ENCODE measurements at regions not wholly inside any gene's neighbourhood (a gene's known extent, or its start where the extent isn't known, plus 50 kb on each side); places are given as distances from the start of the nearest gene placed in this dataset.

DNA sequence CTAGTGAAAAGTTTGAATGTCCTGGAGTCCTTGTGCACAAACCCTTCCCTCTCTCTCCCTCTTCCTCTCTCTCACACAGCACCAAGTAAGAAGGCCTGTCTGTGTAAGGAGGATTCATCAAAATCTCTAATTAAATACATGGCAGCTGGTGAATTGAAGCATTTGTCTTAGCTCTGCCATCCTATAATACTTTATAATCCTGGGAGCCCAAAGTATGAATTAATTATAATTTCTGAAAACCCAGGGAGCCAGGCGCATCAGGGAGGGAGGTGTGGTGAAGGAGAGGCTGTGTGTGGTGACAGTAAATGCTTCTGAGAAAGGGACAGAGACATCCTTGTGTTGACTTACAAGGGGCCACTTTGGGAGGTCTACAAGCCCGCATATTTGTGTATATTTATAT is 691.4 kb upstream of the EEF2KMT start:
- Histone ChIP-seq H3K4me3 (ENCODE audit: low read depth, low read length) (no peak overlapping the region), H3K27me3 (ENCODE audit: control insufficient read depth, insufficient read depth, low read length) (no peaks in the 10 kb centered on the region), H3K36me3 (ENCODE audit: control insufficient read depth, insufficient read depth, low read length) (no peaks in the 10 kb centered on the region)
- ChIA-PET CTCF (no interaction called here), POLR2A (no interaction called here)
- TF ChIP-seq, protein P1, sequence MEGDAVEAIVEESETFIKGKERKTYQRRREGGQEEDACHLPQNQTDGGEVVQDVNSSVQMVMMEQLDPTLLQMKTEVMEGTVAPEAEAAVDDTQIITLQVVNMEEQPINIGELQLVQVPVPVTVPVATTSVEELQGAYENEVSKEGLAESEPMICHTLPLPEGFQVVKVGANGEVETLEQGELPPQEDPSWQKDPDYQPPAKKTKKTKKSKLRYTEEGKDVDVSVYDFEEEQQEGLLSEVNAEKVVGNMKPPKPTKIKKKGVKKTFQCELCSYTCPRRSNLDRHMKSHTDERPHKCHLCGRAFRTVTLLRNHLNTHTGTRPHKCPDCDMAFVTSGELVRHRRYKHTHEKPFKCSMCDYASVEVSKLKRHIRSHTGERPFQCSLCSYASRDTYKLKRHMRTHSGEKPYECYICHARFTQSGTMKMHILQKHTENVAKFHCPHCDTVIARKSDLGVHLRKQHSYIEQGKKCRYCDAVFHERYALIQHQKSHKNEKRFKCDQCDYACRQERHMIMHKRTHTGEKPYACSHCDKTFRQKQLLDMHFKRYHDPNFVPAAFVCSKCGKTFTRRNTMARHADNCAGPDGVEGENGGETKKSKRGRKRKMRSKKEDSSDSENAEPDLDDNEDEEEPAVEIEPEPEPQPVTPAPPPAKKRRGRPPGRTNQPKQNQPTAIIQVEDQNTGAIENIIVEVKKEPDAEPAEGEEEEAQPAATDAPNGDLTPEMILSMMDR (IDR thresholded peaks at IDR 0.05; ENCODE audit: insufficient read depth, low read depth, low read length), result no peak
- DNase-seq (ENCODE audit: low read depth), result no peak

DNA sequence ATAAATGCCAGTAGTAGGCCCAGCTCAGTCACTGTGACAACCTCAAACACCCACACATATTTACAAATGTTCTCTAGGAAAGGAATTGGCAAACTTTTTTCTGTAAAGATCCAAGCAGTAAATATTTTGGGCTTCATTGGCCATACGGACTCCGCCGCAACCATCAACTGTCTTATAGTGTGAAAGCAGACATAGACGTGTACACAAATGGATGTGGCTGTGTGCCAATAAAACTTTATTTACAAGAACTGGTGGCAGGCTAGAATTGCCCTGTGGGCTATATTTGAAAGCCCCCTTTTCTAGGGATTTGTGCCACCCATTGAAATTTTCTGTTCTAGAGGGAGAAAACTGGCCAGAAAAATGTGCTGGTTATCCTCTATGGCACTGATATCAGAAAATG is 683.8 kb upstream of the EEF2KMT start:
- Histone ChIP-seq H3K36me3 (ENCODE audit: control insufficient read depth, insufficient read depth, low read length) (no peaks in the 10 kb centered on the region), H3K4me3 (ENCODE audit: low read depth, low read length) (no peak overlapping the region), H3K27me3 (ENCODE audit: control insufficient read depth, insufficient read depth, low read length) (no peaks in the 10 kb centered on the region)
- TF ChIP-seq, protein P1 (IDR thresholded peaks at IDR 0.05; ENCODE audit: insufficient read depth, low read depth, low read length), result no peak
- ChIA-PET POLR2A (no interaction called here), CTCF (no interaction called here)
- DNase-seq (ENCODE audit: low read depth), result no peak

DNA sequence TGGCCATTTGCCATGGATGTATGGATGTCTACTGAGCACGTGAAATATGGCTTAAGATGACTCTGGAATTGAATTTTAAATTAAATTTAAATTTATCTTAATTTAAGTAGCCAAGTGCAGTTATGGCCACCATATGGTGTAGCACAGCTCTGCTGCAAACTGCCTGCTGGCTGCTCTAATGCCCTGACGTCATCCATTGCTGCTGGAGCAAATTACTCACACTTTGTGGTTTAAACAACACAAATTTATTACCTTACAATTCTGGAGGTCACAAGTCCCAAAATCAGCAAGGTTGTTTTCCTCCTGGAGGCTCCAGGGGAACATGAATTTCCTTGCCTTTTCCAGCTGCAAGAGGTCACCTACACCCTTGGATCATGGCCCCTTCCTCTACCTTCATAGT is 679.3 kb upstream of the EEF2KMT start:
- TF ChIP-seq, protein P1 (IDR thresholded peaks at IDR 0.05; ENCODE audit: insufficient read depth, low read depth, low read length), result no peak
- H3K4me3 ChIP-seq (ENCODE audit: low read depth, low read length), result no peak overlapping the region
- POLR2A ChIA-PET, result no interaction called here
- no peaks in the 10 kb centered on the region for H3K36me3 ChIP-seq (ENCODE audit: control insufficient read depth, insufficient read depth, low read length)
- H3K27me3 ChIP-seq (ENCODE audit: control insufficient read depth, insufficient read depth, low read length), result no peaks in the 10 kb centered on the region
- CTCF ChIA-PET, result no interaction called here
- DNase-seq (ENCODE audit: low read depth), result no peak

DNA sequence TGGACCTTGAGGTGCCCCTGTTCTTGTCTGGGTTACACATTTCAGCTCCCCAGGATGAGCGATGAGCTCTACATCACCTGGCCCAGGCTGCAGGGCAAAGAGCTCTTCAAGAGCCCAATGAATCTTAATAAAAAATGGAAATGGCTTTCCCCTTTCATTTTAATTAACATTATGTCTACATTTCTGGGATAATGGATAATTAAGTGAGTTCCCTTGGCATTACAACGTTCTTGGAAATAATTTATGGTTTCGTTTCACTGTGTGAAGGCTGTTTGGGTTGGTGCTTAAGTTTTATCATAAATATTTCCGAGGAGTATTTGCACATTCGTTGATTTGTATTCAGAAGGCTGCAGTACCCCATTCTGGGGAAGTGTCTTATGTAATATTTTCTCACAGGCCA is 678.3 kb upstream of the EEF2KMT start:
- Histone ChIP-seq H3K4me3 (ENCODE audit: low read depth, low read length) (no peak overlapping the region), H3K36me3 (ENCODE audit: control insufficient read depth, insufficient read depth, low read length) (no peaks in the 10 kb centered on the region), H3K27me3 (ENCODE audit: control insufficient read depth, insufficient read depth, low read length) (no peaks in the 10 kb centered on the region)
- DNase-seq (ENCODE audit: low read depth), result no peak
- CTCF ChIA-PET, result interaction anchor here (0.7 kb wide), 1 partner anchor 42 kb away, joined by 3 read pairs; no protein-coding TSS in a partner anchor
- TF ChIP-seq, protein P1 (IDR thresholded peaks at IDR 0.05; ENCODE audit: insufficient read depth, low read depth, low read length), result no peak
- POLR2A ChIA-PET, result no interaction called here

DNA sequence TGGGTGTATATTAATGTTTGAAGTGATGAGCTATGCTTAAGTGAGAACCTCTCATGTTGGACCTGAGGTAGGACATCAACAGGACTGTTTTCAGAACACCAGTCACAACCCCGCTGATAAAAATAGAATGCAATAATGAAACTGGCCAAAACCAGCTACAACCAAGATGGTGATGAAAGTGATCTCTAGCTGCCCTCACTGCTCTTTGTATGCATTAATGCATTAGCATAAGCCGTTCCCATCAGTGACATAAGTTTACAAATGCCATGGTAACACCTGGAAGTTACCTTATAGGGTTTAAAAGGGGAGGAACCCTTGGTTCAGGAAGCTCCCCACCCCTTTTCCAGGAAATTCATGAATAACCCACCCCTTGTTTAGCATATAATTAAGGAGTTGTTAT is 672.5 kb upstream of the EEF2KMT start:
- ChIA-PET CTCF (no interaction called here), POLR2A (no interaction called here)
- no peaks in the 10 kb centered on the region for H3K27me3 ChIP-seq (ENCODE audit: control insufficient read depth, insufficient read depth, low read length)
- no peaks in the 10 kb centered on the region for H3K36me3 ChIP-seq (ENCODE audit: control insufficient read depth, insufficient read depth, low read length)
- no peak overlapping the region for H3K4me3 ChIP-seq (ENCODE audit: low read depth, low read length)
- no peak for DNase-seq (ENCODE audit: low read depth)
- TF ChIP-seq, protein P1 (IDR thresholded peaks at IDR 0.05; ENCODE audit: insufficient read depth, low read depth, low read length), result no peak
